GM18499 (cell line): ENCODE measurements at regions not wholly inside any gene's neighbourhood (a gene's known extent, or its start where the extent isn't known, plus 50 kb on each side); places are given as distances from the start of the nearest gene placed in this dataset.
A peak's percentile ranks its signal among the peaks of the same experiment; 100 is the strongest.

Source experiments
- ATAC-seq: cut with Tn5 transposase; IDR thresholded peaks from one replicate; pipeline ENCODE4 v1.9.1; 2021; ENCODE audit warnings: moderate number of reproducible peaks; ENCODE audit not compliant: insufficient read depth, unreplicated experiment

DNA sequence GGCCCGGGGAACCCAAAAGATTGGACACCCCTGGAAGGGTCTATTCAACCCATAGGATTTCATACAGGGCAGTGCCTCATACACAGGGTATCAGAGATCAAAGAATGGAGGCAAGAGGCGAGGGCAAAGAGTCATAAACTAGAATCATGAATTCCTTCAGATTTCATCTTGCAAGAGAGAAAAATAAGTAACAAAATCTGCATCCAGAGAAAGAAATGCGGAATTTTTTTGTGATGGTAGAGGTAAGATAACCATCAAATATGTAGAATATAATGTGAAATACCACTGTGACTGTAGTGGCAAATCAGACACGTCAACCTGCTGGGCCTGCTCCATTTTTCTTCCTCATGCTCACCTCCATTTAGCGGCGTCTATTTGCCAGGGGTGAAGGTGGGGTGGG, 143.6 kb downstream of the SNX18 start:
- no peak for ATAC-seq

DNA sequence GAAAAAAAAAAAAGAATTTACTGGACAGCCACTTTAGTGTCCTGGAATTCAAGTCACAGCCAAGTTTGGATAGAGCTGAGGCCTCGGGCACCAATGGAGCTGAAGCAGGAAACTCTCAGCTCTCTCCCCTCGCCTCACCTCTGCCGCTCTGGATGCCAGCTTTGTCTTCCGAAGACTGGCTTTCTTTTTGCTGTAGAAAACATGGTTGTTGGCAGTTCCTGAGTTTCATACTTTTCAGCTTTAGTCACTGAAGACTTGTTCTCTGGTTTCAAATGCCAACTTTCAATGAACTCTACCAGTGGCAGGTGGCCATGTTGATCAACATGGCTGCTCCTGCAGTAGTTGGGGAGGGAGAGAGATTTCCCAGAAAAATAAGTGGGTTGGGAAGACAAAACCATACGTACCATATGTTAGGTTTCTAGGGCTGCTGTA, 142.2 kb downstream of the SNX18 start:
- ATAC-seq = no peak

- no peak for ATAC-seq
Measured at GRCh38 chr5:54658010-54658409, 140.5 kb downstream of the SNX18 start.

- ATAC-seq = no peak
Measured at GRCh38 chr5:54656261-54656728, 138.7 kb downstream of the SNX18 start.

DNA sequence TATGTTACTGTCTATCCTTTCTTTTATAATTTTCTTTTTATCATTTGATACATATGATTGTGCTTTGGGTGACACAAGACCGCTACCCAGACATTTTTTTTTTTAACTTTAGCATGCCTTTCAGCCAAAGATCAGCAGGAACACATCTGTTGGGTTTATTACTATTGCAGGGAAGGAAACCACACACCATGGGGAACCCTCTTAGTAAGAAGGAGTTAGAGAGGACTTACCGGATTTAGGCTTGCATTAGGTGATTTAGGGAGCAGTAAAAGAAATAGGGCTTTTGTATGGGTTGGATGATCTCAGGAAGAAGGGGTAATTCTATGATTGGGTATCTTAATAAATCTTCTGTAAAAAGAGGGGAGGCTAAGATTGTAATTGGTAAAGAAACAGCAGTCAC, 138.2 kb downstream of the SNX18 start:
- ATAC-seq = no peak

DNA sequence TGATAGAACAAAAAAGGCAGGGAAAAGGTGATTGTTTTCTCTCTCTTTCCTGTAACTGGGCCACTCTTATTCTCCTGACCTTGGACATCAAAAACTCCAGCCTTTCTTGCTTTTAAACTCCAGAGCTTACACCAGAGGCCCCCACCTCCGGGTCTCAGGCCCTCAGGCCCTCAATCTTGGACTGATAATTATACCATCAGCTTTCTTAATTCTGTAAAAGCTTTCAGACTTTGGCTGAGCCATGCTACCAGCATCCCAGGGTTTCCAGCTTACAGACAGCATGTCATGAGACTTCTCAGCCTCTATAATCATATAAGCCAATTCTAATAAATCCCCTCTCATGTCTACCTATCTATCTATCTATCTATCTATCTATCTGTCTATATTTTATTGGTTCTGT, 137.7 kb downstream of the SNX18 start:
- ATAC-seq = no peak

- no peak for ATAC-seq
Measured at GRCh38 chr5:54653956-54654614, 136.5 kb downstream of the SNX18 start.

DNA sequence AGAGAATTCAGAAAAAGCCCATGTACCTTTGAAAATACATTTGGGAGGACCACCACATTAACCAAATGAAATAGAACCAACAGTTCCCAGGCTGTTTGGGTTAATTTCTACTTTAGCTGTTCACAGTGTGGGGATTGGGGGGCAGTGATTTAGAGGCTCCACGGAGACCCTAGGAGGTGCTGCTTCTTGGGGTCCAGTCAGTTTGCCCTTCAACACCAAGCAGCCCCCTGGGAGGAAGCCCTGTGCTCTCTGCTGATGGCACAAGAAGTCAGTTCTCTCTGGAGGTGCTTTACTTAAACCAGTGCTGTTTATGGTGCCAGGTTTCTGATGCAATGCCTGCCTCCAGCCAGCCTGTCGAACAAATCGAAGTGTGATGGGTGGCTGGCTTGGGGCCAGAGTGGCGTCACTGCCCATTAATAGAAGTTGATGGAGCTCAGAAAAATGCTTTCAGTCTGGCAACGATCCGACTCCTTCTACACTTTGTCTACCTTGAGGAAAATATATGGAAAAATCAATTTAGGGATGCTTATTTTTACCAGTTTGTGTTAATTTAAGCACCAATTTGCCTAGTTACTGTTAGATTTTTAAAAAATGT, 134.0 kb downstream of the SNX18 start:
- ATAC-seq = no peak

- ATAC-seq = no peak
Measured at GRCh38 chr5:54649041-54649504, 131.5 kb downstream of the SNX18 start.

DNA sequence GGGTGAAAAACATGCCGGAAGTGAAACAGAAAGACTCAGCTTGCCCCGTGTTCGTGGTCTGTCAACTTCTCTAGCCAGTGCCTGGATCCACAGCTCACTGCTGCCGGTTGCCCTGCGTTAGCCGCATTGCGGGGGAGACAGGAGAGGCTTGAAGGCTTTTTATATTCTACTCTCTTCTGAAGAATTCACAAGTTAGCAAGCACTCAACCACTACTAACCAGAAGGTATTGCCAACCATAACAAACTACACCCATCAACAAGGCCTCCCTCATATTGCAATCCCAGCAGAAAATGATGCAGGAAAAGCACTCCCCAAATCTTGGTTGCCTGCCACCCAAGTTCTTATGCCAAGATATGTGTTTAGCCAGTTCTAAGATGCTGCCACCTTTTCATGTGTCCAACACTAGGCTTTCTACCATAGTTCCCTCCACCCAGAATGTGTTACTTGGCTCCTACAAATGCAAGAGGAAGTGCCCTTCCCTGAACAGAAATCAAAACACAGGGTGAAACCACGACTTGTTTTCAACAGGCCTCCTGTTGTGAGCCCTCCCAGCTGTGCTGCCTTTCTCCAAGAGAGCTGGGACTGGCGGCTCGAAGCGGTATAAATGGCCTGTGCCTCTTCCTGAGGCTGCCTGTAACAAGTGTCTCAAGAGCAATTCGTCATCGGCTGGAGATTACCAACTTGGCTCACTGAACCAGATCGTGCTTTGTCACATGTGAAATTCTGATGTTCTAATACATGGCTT, 129.0 kb downstream of the SNX18 start:
- peak; percentile 81 for ATAC-seq

DNA sequence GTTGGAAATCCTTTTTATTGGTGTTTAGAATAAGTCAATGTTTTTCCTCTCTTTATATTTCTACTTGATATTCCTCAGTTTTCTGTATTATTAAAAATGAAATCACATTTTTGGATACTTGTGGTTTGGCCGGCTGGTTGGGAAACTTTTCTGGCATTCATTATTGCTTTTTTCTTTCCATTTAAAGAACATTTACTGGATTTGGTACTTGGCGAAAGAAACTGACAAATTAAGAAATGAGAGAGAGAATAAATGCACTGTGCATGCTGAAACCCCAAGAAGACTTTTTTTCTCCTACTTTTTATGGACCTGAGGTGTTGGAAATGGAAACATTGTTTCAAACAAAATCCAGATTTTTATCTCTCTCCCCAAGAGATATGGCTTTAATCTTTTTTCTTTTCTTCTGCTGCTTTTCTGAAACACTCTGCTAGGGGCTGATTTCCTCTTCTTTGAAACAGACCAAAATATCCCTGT, 128.4 kb downstream of the SNX18 start:
- ATAC-seq = no peak

- no peak for ATAC-seq
Measured at GRCh38 chr5:54644226-54644625, 126.7 kb downstream of the SNX18 start.

DNA sequence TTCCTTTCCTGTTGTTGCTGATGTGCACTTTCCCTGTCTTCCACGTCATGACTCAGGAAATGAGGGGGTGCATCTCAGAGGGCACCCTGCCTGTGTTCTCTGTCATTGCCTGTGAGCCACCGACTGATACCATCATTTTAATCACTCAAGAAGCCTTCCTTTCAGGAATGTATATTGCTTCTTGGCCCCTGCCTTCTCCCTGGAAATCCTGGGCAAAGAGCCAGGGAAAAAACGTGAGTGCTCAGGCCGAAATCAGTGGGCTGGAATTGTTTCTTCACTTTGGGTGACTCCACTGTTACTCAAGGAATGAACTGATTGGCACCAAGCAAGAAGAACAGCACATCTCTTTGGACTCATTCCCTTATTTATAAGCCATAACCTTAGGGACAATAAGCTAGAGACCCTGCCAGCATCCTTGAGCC, 126.1 kb downstream of the SNX18 start:
- ATAC-seq = no peak

DNA sequence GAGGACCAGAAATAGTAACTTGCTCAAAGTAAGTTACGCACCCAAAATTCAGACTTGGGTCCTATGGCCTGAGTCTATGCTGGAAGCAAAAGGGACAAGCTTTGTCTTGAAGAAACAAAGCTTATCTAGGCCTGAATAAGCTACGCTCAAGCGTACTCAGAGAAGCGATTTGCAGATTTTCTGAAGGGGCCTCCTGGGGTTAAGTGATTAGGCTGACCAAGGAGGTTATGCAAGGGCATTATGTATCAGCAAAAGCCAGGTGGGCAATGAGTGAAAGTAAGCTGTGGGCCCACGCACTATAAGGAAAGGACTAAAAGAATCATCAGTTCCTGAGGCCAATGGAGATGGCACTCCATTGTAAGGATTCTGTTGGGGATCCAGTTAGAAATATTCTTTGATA, 122.1 kb downstream of the SNX18 start:
- no peak for ATAC-seq

DNA sequence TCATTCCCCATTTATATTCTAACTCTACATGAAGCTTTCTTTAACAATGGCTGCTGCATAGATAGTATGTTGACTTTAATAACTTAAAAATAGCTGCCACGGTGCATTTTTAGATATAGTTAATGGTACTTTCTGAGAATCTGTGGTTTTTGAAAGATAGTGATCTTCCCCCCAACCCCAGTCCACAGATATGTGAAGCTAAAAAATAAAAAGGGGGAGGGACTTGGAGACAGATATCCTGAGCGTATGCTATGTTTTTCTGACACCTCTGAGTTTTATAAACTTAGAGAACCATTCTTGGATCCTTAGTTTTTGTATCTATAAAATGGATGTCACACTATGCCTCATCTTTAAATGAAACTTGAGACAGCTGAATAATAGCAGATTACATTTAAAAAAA, 120.5 kb downstream of the SNX18 start:
- no peak for ATAC-seq

DNA sequence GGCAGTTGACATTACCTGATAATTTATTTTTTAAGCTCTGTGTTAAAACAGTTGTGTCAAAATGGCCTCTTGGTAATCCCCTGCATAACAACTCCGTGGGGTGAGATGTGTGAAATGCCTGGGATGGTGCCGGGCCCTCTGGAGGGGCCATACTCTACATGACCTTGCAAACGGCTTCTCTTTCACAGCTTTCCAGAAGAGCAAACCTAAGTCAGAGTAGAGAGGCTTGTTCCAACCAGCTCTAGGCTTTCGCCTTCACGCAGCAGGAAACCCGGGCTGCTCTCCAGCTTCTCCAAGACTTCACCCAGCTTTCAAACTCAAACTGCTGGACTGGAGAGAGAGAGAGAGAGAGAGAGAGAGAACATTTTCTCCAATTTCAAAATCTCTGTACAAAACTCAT, 120.1 kb downstream of the SNX18 start:
- ATAC-seq = no peak

GRCh38 chr5:54634089-54634488, 116.5 kb downstream of the SNX18 start:
- no peak for ATAC-seq

- no peak for ATAC-seq
Measured at GRCh38 chr5:54632131-54632701, 114.7 kb downstream of the SNX18 start.

- ATAC-seq = no peak
Measured at GRCh38 chr5:54630738-54631359, 113.3 kb downstream of the SNX18 start.

DNA sequence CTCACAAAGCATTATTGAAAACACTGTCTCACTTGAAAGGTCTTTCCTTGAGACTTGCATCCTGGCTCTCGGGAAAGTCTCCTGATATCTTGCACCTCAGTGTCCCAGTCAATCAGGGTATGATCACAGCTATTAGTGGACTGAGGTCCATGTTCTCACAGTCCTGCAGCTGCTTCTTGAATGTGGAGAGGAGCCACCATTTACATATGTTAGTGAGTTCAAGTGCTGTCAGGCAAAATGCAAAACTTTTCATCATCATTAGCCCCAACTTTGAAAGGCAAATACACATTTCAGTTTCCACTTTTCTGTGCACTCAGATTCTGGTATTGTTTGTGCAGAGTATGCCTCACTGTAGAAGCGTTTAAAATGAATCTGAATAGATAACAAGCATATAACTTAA, 111.6 kb downstream of the SNX18 start:
- no peak for ATAC-seq
